RWPE1 (cell line): ENCODE measurements at regions not wholly inside any gene's neighbourhood (a gene's known extent, or its start where the extent isn't known, plus 50 kb on each side); places are given as distances from the start of the nearest gene placed in this dataset.

ENCODE experiments used
- CTCF ChIA-PET: fragments of 350-600 bp; sonication (Branson Sonifier 250); formaldehyde crosslinking; extraction: SDS; loops from one replicate; lab custom pipeline; 2021; lab: Yijun Ruan, JAX
- POLR2A ChIA-PET: fragments of 400-600 bp; formaldehyde crosslinking; extraction: SDS; loops from one replicate; lab custom pipeline; 2020; ENCODE audit warnings: antibody characterized with exemption; ENCODE audit not compliant: low non-redundant PET; lab: Yijun Ruan, JAX
- DNase-seq: peaks from one replicate; pipeline ENCODE4 v3.0.0; 2012; ENCODE audit warnings: low spot score
- H3K27ac ChIP-seq: fragments of 450-650 bp; 2 replicates; pipeline ENCODE4 v1.5.1; 2017
- TF ChIP-seq, protein P1 (sequence below): fragments of 450-650 bp; conservative IDR thresholded peaks from 2 replicates; pipeline ENCODE4 v1.5.1; 2017; ENCODE audit warnings: low read depth, mild to moderate bottlenecking

DNA sequence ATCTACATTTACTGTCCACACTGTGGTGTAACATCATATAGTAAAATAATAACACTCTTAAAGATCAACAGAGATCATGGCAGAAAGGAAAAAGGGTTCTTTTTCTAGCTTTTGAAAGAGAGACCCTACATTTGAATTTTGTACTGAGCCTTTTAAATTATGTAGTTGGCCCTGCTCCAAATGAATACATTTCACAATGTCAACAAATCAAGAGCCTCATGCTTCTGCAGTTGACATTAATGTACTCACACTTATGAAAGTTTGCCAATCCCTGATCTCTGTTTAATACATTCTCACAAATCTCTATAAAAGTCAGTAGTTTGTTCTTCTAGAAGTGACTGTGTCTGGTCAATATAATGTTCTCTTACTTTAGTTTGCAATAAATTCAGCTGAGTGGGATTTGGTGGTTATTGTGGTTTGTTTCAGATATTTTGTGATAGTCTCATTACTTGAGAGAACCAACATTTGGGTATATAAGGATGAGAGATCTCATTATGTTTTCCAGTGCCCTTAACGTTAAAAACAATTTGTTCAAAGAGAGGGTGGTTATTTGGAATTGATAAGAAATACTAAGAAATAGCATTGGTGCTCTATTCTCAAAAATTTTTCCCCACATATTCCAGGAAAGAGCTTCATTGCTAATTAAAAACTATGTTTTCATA is 277.8 kb upstream of the FTMT start:
- ChIA-PET POLR2A (no interaction called here), CTCF (no interaction called here)
- H3K27ac ChIP-seq: no peak overlapping the region
- DNase-seq: no peak
- TF ChIP-seq, protein P1, sequence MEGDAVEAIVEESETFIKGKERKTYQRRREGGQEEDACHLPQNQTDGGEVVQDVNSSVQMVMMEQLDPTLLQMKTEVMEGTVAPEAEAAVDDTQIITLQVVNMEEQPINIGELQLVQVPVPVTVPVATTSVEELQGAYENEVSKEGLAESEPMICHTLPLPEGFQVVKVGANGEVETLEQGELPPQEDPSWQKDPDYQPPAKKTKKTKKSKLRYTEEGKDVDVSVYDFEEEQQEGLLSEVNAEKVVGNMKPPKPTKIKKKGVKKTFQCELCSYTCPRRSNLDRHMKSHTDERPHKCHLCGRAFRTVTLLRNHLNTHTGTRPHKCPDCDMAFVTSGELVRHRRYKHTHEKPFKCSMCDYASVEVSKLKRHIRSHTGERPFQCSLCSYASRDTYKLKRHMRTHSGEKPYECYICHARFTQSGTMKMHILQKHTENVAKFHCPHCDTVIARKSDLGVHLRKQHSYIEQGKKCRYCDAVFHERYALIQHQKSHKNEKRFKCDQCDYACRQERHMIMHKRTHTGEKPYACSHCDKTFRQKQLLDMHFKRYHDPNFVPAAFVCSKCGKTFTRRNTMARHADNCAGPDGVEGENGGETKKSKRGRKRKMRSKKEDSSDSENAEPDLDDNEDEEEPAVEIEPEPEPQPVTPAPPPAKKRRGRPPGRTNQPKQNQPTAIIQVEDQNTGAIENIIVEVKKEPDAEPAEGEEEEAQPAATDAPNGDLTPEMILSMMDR: no peak

GRCh38 chr5:121581588-121581987 is 270.1 kb upstream of the FTMT start:
- H3K27ac ChIP-seq: no peak overlapping the region
- no peak for DNase-seq
- POLR2A ChIA-PET: no interaction called here
- TF ChIP-seq, protein P1: no peak
- CTCF ChIA-PET: interaction anchor here (0.6 to 0.7 kb wide), 2 partner anchors 301 to 387 kb away, joined by 4 to 5 read pairs; no protein-coding TSS in a partner anchor

GRCh38 chr5:121596882-121597281 is 254.8 kb upstream of the FTMT start:
- ChIA-PET CTCF (no interaction called here), POLR2A (no interaction called here)
- TF ChIP-seq, protein P1: no peak
- H3K27ac ChIP-seq: no peak overlapping the region
- DNase-seq: no peak

DNA sequence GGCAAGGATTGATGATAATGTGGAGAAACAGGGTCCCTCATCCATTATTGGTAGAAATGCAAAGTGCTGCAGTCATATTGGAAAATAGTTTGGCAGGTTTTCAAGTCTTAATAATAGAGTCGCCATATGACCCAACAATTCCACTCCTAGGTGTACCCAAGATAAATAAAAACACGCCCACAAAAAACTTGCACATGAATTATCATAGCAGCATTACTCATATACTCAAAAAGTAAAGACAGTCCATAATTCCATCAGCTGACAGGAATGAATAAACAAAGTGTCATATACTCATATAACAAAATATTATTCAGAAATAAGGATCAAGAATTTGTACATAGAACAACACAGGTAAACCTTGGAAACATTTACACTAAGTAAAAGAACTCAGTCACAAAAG is 242.9 kb upstream of the FTMT start:
- ChIA-PET CTCF (no interaction called here), POLR2A (no interaction called here)
- no peak overlapping the region for H3K27ac ChIP-seq
- no peak for DNase-seq
- TF ChIP-seq, protein P1: no peak

DNA sequence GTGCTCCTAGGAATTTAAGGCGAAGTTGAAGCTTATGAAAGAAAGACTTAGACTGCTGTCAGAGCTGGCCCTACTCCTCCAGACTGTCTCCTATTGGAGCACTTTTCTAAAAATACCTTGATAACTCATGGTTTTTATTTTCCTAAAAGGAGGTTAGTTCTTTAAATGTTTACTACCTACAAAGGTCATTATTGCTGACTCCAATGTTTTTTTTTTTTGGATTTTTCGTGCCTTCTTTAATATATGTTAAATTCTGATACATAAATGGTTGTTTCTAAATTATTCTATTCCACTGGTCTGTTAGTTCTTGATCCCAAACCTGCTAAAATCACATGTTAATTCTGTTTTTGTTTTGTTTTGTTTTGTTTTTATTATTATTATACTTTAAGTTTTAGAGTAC is 227.6 kb upstream of the FTMT start:
- no peak for DNase-seq
- ChIA-PET POLR2A (no interaction called here), CTCF (no interaction called here)
- H3K27ac ChIP-seq: no peak overlapping the region
- TF ChIP-seq, protein P1: no peak

DNA sequence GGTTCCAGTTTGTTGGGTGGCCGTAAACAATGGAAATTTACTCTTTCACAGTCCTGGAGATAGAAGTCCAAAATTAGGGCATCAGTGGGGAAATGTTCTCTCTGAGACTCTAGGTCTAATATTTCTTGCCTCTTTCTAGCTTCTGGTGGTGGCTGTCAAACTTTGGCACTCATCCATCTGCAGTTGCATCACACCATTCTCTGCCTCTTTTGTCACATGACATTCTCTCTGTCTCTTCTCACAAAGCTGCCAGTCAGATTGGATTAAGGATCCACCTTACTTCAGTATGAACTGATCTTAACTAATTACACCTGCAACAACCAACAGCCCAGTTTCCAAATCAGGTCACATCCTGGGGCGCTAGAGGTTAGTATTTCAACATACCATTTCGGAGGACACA is 222.9 kb upstream of the FTMT start:
- TF ChIP-seq, protein P1: no peak
- ChIA-PET POLR2A (no interaction called here), CTCF (no interaction called here)

More for the DNA sequence above, 222.9 kb upstream of the FTMT start:
- no peak for DNase-seq
- no peak overlapping the region for H3K27ac ChIP-seq
